Vagina (tissue), 2 donors: ENCODE measurements at regions not wholly inside any gene's neighbourhood (a gene's known extent, or its start where the extent isn't known, plus 50 kb on each side); places are given as distances from the start of the nearest gene placed in this dataset.

Experiments used
- DNase-seq, 2 donors: peaks; one replicate each; pipeline ENCODE4 v3.0.0-alpha.2; 2017; ENCODE audit errors: extremely low spot score in 2 of 2
- H3K27ac ChIP-seq: fragments of 200-600 bp; sonication (generic); one replicate; pipeline ENCODE4 v1.5.1; 2019
- H3K27me3 ChIP-seq: fragments of 200-600 bp; sonication (generic); one replicate; pipeline ENCODE4 v1.5.1; 2019
- H3K36me3 ChIP-seq, 2 donors: fragments of 200-600 bp; sonication (generic); one replicate each; pipeline ENCODE4 v1.5.1; 2017 to 2019
- H3K4me1 ChIP-seq: fragments of 200-600 bp; sonication (generic); one replicate; pipeline ENCODE4 v1.5.1; 2019
- H3K4me3 ChIP-seq, 2 donors: fragments of 200-600 bp; sonication (generic); 1 replicate in 1 of 2; 2 replicates in 1 of 2; pipeline ENCODE4 v1.5.1; 2016 to 2019
- H3K9me3 ChIP-seq: fragments of 200-600 bp; sonication (generic); one replicate; pipeline ENCODE4 v1.5.1; 2019
- POLR2A ChIP-seq, 2 donors: fragments of 450-650 bp; IDR thresholded peaks; one replicate each; pipeline ENCODE4 v1.6.1; 2017; ENCODE audit warnings: antibody characterized with exemption in 2 of 2, mild to moderate bottlenecking in 2 of 2, moderate library complexity in 2 of 2
- POLR2AphosphoS5 ChIP-seq, 2 donors: sonication (generic); formaldehyde crosslinking; IDR thresholded peaks; one replicate each; pipeline ENCODE4 v1.9.0; 2017; ENCODE audit warnings: antibody characterized with exemption in 2 of 2, mild to moderate bottlenecking in 2 of 2, low read depth in 1 of 2; ENCODE audit not compliant: insufficient read depth in 1 of 2
- intact Hi-C: fragments of 100-400 bp; cut with DNase I; formaldehyde crosslinking; loops from one replicate; pipeline ENCODE4 v1.15.1; 2023
- TF ChIP-seq, protein P1 (sequence below), 3 experiments: fragments of 450-650 bp in 2 of 3; fragments of 200-600 bp in 1 of 3; sonication (generic) in 1 of 3; IDR thresholded peaks; one replicate each; pipeline ENCODE4 v1.5.1; 2017 to 2019; ENCODE audit warnings: antibody characterized with exemption in 3 of 3, mild to moderate bottlenecking in 2 of 3, moderate library complexity in 2 of 3

DNA sequence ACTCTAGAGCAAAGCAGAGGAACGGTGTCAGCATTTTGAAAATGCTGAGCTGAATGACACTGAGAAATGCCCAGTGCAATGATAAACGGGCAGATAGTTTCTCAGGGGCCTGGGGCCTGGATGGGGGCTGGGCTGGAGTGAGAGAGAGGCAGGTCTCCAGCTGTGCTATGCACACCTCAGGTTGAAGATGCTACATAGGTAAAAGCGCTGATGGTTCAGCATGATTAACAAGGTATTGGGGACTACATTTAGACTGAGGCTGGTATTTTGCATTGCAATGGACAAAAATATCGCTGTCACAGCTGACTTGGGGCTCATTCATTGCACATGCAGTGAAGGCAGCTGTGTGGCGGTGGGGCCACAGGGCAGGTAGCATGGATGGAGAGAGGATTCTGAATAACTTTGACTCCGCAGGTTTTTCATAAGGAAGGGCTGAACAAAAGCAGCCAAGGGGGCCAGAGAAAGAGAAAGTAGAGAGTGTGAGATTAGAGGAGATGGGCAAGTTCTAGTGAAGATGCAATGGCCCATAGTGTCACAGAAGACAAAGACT is 290.8 kb upstream of the ZNF32 start:
- DNase-seq: peak; percentile 28 to 54
- H3K27ac ChIP-seq: no peak overlapping the region
- TF ChIP-seq POLR2AphosphoS5 (IDR thresholded peaks at IDR 0.05; ENCODE audit: insufficient read depth in 1 of 2, low read depth in 1 of 2) (no peak), POLR2A (IDR thresholded peaks at IDR 0.05) (no peak)
- TF ChIP-seq, protein P1, sequence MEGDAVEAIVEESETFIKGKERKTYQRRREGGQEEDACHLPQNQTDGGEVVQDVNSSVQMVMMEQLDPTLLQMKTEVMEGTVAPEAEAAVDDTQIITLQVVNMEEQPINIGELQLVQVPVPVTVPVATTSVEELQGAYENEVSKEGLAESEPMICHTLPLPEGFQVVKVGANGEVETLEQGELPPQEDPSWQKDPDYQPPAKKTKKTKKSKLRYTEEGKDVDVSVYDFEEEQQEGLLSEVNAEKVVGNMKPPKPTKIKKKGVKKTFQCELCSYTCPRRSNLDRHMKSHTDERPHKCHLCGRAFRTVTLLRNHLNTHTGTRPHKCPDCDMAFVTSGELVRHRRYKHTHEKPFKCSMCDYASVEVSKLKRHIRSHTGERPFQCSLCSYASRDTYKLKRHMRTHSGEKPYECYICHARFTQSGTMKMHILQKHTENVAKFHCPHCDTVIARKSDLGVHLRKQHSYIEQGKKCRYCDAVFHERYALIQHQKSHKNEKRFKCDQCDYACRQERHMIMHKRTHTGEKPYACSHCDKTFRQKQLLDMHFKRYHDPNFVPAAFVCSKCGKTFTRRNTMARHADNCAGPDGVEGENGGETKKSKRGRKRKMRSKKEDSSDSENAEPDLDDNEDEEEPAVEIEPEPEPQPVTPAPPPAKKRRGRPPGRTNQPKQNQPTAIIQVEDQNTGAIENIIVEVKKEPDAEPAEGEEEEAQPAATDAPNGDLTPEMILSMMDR (IDR thresholded peaks at IDR 0.05): no peak
- no peaks in the 10 kb centered on the region for H3K9me3 ChIP-seq
- intact Hi-C loops: no loop called here
- H3K27me3 ChIP-seq: no peaks in the 10 kb centered on the region
- no peak overlapping the region for H3K4me3 ChIP-seq
- H3K4me1 ChIP-seq: peaks cover 33% of the 10 kb centered on the region
- no peaks in the 10 kb centered on the region for H3K36me3 ChIP-seq

GRCh38 chr10:43938810-43939209 is 290.1 kb upstream of the ZNF32 start:
- Histone ChIP-seq H3K9me3 (no peaks in the 10 kb centered on the region), H3K36me3 (no peaks in the 10 kb centered on the region), H3K27ac (no peak overlapping the region), H3K27me3 (no peaks in the 10 kb centered on the region), H3K4me1 (peaks cover 33% of the 10 kb centered on the region), H3K4me3 (no peak overlapping the region)
- intact Hi-C loops: no loop called here
- DNase-seq: peak; percentile 44 to 52
- TF ChIP-seq POLR2A (IDR thresholded peaks at IDR 0.05): no peak
- no peak for TF ChIP-seq POLR2AphosphoS5 (IDR thresholded peaks at IDR 0.05; ENCODE audit: insufficient read depth in 1 of 2, low read depth in 1 of 2)
- TF ChIP-seq, protein P1 (IDR thresholded peaks at IDR 0.05): no peak

DNA sequence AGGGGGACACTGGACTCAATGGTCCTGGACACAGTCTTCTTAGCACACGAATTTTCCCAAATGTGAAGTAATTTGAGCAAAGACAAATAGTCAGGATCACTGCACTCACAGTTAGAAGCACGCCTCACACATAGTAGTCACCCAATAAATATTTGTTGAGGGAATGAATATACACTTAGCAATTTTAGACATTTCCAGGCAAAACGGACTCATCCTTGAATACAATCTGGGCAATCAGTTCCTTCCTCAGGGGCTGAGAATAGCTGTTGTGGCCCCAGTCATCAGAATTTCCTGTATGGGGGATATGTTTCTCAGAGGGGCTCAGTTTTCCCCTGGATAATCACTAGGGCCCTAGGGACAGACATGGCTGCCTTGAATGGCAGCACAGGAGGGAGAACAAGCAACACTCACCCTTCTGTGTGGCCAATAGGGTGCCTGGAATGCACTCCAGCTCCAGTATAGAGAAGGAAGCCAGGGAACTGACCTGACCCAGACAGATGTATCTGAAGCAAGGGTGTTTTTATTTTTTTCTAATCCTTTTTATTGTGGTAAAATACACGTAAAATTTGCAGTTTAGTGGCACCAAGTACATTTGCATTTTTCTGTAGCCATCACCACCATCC is 282.7 kb upstream of the ZNF32 start:
- no peak for TF ChIP-seq POLR2AphosphoS5 (IDR thresholded peaks at IDR 0.05; ENCODE audit: insufficient read depth in 1 of 2, low read depth in 1 of 2)
- TF ChIP-seq, protein P1 (IDR thresholded peaks at IDR 0.05): no peak
- H3K36me3 ChIP-seq: no peaks in the 10 kb centered on the region
- H3K27me3 ChIP-seq: no peaks in the 10 kb centered on the region
- DNase-seq: no peak
- H3K4me3 ChIP-seq: no peak overlapping the region
- H3K9me3 ChIP-seq: no peaks in the 10 kb centered on the region
- H3K27ac ChIP-seq: no peak overlapping the region
- no peaks in the 10 kb centered on the region for H3K4me1 ChIP-seq
- intact Hi-C loops: no loop called here

DNA sequence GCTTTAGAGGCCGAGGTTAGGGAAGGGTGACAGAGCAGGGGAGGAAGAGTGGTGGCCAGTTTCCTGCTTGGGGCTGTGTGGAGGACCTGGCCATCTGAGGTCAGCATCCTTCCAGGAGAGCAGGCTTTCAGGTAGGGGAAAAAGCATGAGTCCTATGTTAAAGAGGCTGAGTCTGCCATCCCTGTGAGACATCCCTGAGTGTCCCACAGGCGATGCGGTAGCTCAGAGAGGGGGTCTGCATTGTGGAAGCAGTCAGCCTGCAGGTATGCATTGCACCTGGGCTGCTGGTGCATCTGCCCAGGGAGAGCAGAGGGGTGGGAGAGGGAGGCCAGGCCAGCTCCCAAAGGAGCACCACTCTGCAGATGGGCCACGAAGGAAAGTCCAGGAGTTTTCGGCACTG is 282.1 kb upstream of the ZNF32 start:
- no peaks in the 10 kb centered on the region for H3K4me1 ChIP-seq
- H3K27ac ChIP-seq: no peak overlapping the region
- peak in 1 of 2 donors; percentile 67 for DNase-seq
- H3K36me3 ChIP-seq: no peaks in the 10 kb centered on the region
- intact Hi-C loops: no loop called here
- H3K4me3 ChIP-seq: no peak overlapping the region
- no peaks in the 10 kb centered on the region for H3K9me3 ChIP-seq
- TF ChIP-seq, protein P1 (IDR thresholded peaks at IDR 0.05): no peak
- TF ChIP-seq POLR2A (IDR thresholded peaks at IDR 0.05) (no peak), POLR2AphosphoS5 (IDR thresholded peaks at IDR 0.05; ENCODE audit: insufficient read depth in 1 of 2, low read depth in 1 of 2) (no peak)
- H3K27me3 ChIP-seq: no peaks in the 10 kb centered on the region

DNA sequence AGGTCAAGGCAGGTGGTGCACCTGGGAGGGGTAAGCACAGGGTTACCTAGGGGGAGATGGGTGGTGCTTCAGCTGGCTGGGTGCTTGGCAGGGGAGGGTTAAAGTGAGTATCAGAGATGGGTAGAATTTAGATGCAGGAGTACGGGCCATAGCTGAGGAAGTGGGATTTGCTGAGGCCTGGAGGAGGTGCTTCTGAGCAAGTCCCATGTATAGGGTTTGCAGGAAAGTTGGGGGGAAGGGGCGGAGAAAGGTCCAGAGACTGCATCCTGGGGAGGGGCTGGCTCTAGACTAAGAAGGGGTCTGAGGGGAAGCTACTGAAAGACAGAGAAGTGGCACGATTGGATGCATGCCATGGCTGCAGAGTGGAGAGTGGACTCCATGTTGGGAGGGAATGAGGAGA is 281.6 kb upstream of the ZNF32 start:
- no peak overlapping the region for H3K27ac ChIP-seq
- no peaks in the 10 kb centered on the region for H3K4me1 ChIP-seq
- no peaks in the 10 kb centered on the region for H3K36me3 ChIP-seq
- no peak overlapping the region for H3K4me3 ChIP-seq
- H3K9me3 ChIP-seq: no peaks in the 10 kb centered on the region
- no peaks in the 10 kb centered on the region for H3K27me3 ChIP-seq
- TF ChIP-seq POLR2AphosphoS5 (IDR thresholded peaks at IDR 0.05; ENCODE audit: insufficient read depth in 1 of 2, low read depth in 1 of 2) (no peak), POLR2A (IDR thresholded peaks at IDR 0.05) (no peak)
- TF ChIP-seq, protein P1 (IDR thresholded peaks at IDR 0.05): no peak
- peak in 1 of 2 donors; percentile 79 for DNase-seq
- intact Hi-C loops: no loop called here
